ENCODE measurements at regions not wholly inside any gene's neighbourhood (a gene's known extent, or its start where the extent isn't known, plus 50 kb on each side); places are given as distances from the start of the nearest gene placed in this dataset.

- H3K36me3 ChIP-seq: no peaks in the 10 kb centered on the region
- DNase-seq: no peak
- no peaks in the 10 kb centered on the region for H3K27me3 ChIP-seq
- H3K9me3 ChIP-seq (replicated peaks): no peaks in the 10 kb centered on the region
- peaks cover 10% of the 10 kb centered on the region for H3K4me1 ChIP-seq
- no peak overlapping the region for H3K4me3 ChIP-seq
- no peak overlapping the region for H3K27ac ChIP-seq
These were observed 285.9 kb downstream of the BMP4 start for GRCh38 chr14:53670701-53671100.

DNA sequence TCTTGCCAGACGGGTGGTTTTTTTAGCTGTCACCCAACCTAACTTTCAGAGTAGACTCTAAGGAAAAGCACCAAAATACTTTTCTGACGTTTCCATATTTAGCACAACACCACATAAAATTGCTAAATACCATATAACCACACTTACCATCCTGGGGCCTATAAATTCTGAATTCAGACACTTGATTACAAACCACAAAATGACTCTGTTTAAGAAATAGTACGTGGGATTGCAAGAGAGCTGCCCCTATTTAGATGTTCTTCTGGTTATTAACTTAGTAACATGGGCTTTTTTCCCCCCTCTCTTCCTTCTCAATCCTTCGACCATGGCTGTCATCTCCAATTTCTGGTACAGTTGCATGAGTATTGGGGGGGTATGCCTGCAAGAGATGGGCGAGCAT is 287.7 kb downstream of the BMP4 start:
- peak in 1 of 2 experiments; percentile 18 for DNase-seq
- no peaks in the 10 kb centered on the region for H3K36me3 ChIP-seq
- no peaks in the 10 kb centered on the region for H3K27me3 ChIP-seq
- H3K4me1 ChIP-seq: peaks cover 15% of the 10 kb centered on the region
- H3K9me3 ChIP-seq (replicated peaks): no peaks in the 10 kb centered on the region
- H3K4me3 ChIP-seq: no peak overlapping the region
- H3K27ac ChIP-seq: no peak overlapping the region

DNA sequence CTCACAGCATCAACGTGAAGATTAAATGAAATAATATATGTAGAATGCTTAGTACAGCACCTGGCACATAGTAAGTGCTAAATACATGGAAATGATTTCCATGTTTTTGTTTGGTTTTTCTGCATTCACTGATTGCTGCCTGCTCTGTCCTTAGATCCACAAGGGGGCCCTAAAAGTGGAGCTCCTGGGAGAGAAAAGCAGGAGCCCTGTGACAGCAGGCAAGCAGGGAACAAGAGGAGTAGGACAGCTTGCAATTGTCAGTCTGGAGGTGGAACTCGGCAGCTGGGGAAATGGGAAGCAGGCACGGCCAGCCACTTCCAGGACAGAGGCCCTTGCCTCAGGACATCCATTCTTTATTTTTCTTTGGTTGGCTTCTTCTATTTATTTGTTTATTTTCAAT is 292.9 kb downstream of the BMP4 start:
- DNase-seq: peak; percentile 77 to 81
- Histone ChIP-seq H3K4me1 (peaks cover 9% of the 10 kb centered on the region), H3K36me3 (no peaks in the 10 kb centered on the region), H3K9me3 (replicated peaks) (peaks cover 6% of the 10 kb centered on the region; the same call in 1 of the 2 replicates), H3K27me3 (no peaks in the 10 kb centered on the region), H3K27ac (peak overlapping the region; percentile 7; the same call in 1 of the 2 replicates), H3K4me3 (no peak overlapping the region)

DNA sequence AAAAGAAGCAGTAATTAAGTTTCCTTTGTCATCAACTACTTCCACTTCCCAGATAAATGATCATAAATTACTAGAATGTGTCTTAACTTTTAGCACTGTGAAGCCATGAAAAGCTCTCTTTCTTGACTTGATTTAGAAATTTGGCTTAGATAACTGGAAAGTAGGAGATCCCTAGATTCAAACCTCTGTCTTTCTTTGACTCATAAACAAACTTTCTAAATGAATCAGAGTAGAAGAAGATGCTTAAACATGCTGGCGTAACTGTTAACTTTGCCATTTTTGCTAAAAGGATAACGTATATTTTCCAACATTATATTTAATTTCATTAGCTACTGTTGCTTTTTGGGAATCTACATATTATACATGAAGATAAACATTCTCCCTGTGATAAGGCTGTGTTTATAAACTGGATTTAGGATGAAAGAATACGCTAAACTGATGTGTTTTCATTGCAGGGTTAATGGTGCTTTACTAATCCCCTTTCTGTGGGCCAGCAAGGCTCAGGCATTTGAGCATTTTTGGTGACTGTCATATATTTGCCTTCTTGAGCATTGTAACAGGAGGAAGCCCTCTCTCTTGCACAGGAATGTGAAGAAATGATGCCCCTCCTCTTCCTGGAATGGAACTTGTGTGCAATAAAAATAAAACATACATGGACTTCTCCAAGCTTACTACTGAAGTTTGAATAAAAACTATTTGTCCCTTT is 301.4 kb downstream of the BMP4 start:
- Histone ChIP-seq H3K36me3 (no peaks in the 10 kb centered on the region), H3K4me3 (no peak overlapping the region), H3K27ac (no peak overlapping the region), H3K4me1 (peaks cover 4% of the 10 kb centered on the region; the same call in 1 of the 2 replicates), H3K27me3 (no peaks in the 10 kb centered on the region), H3K9me3 (replicated peaks) (no peaks in the 10 kb centered on the region)
- peak in 1 of 2 experiments; percentile 30 for DNase-seq

- H3K36me3 ChIP-seq: no peaks in the 10 kb centered on the region
- H3K4me1 ChIP-seq: peaks cover 3% of the 10 kb centered on the region
- no peak overlapping the region for H3K4me3 ChIP-seq
- no peak overlapping the region for H3K27ac ChIP-seq
- H3K9me3 ChIP-seq (replicated peaks): no peaks in the 10 kb centered on the region
- DNase-seq: no peak
- H3K27me3 ChIP-seq: no peaks in the 10 kb centered on the region
These were observed 304.6 kb downstream of the BMP4 start for GRCh38 chr14:53652068-53652467.

GRCh38 chr14:53651096-53651740 is 305.4 kb downstream of the BMP4 start:
- Histone ChIP-seq H3K27me3 (no peaks in the 10 kb centered on the region), H3K27ac (no peak overlapping the region), H3K9me3 (replicated peaks) (no peaks in the 10 kb centered on the region), H3K36me3 (no peaks in the 10 kb centered on the region), H3K4me1 (peaks cover 12% of the 10 kb centered on the region), H3K4me3 (no peak overlapping the region)
- DNase-seq: no peak

- no peaks in the 10 kb centered on the region for H3K36me3 ChIP-seq
- H3K27ac ChIP-seq: peak overlapping the region; percentile 32
- DNase-seq: peak; percentile 41 to 64
These were observed 309.7 kb downstream of the BMP4 start for GRCh38 chr14:53646925-53647324.

DNA sequence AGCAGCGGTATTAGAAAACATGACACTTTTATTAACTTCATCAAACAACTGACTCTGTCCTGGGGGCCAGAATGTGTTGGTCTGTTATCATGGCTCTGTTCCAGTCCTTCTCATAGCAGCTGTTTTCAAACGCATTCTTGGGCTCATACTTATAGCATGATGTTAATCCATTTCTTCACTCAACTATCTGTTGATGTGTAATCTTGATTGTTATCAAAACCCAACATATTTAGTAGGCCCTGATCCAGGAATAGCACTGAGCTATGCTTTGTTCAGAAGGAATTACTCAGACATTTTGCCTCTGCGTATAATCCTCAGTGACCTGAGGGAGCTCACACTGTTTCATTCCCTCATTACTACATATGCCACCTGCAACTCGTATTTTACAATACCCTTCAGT is 315.9 kb downstream of the BMP4 start:
- no peak overlapping the region for H3K4me3 ChIP-seq
- peak overlapping the region; percentile 46 for H3K27ac ChIP-seq
- no peaks in the 10 kb centered on the region for H3K27me3 ChIP-seq
- H3K4me1 ChIP-seq: peaks cover 17% of the 10 kb centered on the region
- no peaks in the 10 kb centered on the region; the same call in 1 of the 2 replicates for H3K9me3 ChIP-seq (replicated peaks)
- DNase-seq: peak; percentile 69 to 78
- H3K36me3 ChIP-seq: no peaks in the 10 kb centered on the region

More at GRCh38 chr14:53646925-53647324, 309.7 kb downstream of the BMP4 start:
- no peaks in the 10 kb centered on the region for H3K27me3 ChIP-seq
- H3K9me3 ChIP-seq (replicated peaks): no peaks in the 10 kb centered on the region; the same call in 1 of the 2 replicates
- peaks cover 17% of the 10 kb centered on the region for H3K4me1 ChIP-seq
- H3K4me3 ChIP-seq: no peak overlapping the region

- Histone ChIP-seq H3K4me1 (peaks cover 16% of the 10 kb centered on the region), H3K27me3 (no peaks in the 10 kb centered on the region), H3K4me3 (no peak overlapping the region), H3K9me3 (replicated peaks) (no peaks in the 10 kb centered on the region; the same call in 1 of the 2 replicates), H3K27ac (no peak overlapping the region), H3K36me3 (no peaks in the 10 kb centered on the region)
- no peak for DNase-seq
These were observed 317.7 kb downstream of the BMP4 start for GRCh38 chr14:53638966-53639365.

GRCh38 chr14:53634793-53635192 is 321.8 kb downstream of the BMP4 start:
- H3K27ac ChIP-seq: no peak overlapping the region
- H3K27me3 ChIP-seq: no peaks in the 10 kb centered on the region
- no peaks in the 10 kb centered on the region; the same call in 1 of the 2 replicates for H3K9me3 ChIP-seq (replicated peaks)
- H3K4me1 ChIP-seq: peaks cover 6% of the 10 kb centered on the region
- no peaks in the 10 kb centered on the region for H3K36me3 ChIP-seq
- no peak for DNase-seq
- no peak overlapping the region for H3K4me3 ChIP-seq

GRCh38 chr14:53630336-53630735 is 326.3 kb downstream of the BMP4 start:
- H3K4me1 ChIP-seq: peaks cover 6% of the 10 kb centered on the region
- H3K27ac ChIP-seq: no peak overlapping the region
- H3K27me3 ChIP-seq: no peaks in the 10 kb centered on the region
- H3K4me3 ChIP-seq: no peak overlapping the region
- no peaks in the 10 kb centered on the region; the same call in 1 of the 2 replicates for H3K9me3 ChIP-seq (replicated peaks)
- peak in 1 of 2 experiments; percentile 37 for DNase-seq
- H3K36me3 ChIP-seq: no peaks in the 10 kb centered on the region

DNA sequence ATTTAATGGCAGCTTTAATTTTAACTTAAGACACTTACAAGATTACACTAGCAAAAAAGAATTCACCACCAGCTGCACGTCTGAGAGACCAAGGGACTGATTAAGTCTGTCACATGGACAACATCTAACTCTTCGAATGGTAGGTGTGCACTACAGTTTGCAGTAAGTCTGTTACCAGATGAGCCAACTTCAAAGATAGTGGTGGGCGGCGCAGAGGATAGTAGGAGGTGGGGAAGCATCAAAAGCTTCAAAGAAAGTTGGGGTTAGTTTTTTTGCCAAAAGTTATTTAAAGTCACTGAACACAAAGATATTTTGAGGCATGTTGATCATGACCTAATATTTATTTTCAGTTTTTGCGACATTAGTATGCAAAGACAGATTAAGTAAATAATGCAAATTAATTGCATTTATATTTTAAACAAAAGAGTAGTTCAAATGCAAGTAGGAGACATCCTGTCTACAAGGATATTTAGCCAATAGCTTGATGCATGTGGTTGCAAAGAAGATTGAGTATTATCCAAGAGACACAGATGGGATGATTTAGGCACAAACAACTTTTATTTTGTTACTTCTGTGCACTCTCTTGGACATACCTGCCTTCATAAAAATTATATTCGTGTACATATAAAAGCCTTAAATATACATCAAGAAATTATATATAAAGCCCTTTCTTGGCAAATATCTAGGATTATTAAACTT is 327.7 kb downstream of the BMP4 start:
- H3K36me3 ChIP-seq: no peaks in the 10 kb centered on the region
- H3K27ac ChIP-seq: no peak overlapping the region
- no peak for DNase-seq
- H3K27me3 ChIP-seq: no peaks in the 10 kb centered on the region
- no peaks in the 10 kb centered on the region; the same call in 1 of the 2 replicates for H3K9me3 ChIP-seq (replicated peaks)
- peaks cover 6% of the 10 kb centered on the region for H3K4me1 ChIP-seq
- no peak overlapping the region for H3K4me3 ChIP-seq

GRCh38 chr14:53628261-53628660 is 328.4 kb downstream of the BMP4 start:
- Histone ChIP-seq H3K27ac (no peak overlapping the region), H3K4me1 (peaks cover 6% of the 10 kb centered on the region), H3K9me3 (replicated peaks) (no peaks in the 10 kb centered on the region; the same call in 1 of the 2 replicates), H3K27me3 (no peaks in the 10 kb centered on the region), H3K36me3 (no peaks in the 10 kb centered on the region), H3K4me3 (no peak overlapping the region)
- DNase-seq: no peak

DNA sequence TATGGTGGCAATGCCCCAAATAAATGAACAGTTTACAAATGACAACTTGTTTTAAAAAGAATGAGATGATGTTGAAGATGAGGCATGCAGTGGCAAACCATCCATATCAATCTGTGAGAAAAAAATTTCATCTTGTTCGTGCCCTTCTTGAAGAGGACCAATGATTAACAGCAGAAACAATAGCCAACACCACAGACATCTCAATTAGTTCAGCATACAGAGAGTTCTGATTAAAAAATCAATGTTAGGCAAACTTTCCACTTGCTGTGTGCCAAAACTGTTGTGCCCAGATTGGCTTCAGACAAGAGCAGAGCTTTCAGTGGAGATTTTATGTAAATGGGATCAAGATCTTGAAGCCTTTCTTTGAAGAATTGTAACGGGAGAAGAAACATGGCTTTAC is 329.9 kb downstream of the BMP4 start:
- peaks cover 19% of the 10 kb centered on the region for H3K4me1 ChIP-seq
- no peak overlapping the region for H3K27ac ChIP-seq
- no peaks in the 10 kb centered on the region for H3K36me3 ChIP-seq
- no peaks in the 10 kb centered on the region for H3K27me3 ChIP-seq
- H3K9me3 ChIP-seq (replicated peaks): no peaks in the 10 kb centered on the region; the same call in 1 of the 2 replicates
- DNase-seq: no peak
- H3K4me3 ChIP-seq: no peak overlapping the region

DNA sequence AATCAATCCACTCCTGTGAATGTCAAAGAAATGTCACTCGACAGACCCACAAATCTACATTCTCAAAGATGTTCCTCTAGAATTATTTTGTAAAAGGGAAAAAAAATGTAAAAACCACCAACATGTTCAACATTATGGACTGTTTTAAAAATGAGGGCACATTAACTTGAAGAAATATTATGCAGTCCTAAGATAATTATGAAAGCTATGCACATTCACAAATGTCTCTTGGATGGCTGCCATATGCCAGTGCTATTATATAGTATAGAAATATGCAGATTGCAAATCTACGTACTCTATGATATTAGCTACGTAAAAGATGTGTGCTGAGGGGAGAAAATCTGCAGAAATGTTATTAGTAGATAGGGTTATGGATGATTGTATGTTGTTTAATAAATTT is 334.2 kb downstream of the BMP4 start:
- H3K27me3 ChIP-seq: no peaks in the 10 kb centered on the region
- H3K27ac ChIP-seq: peak overlapping the region; percentile 55
- no peaks in the 10 kb centered on the region for H3K36me3 ChIP-seq
- H3K9me3 ChIP-seq (replicated peaks): no peaks in the 10 kb centered on the region
- no peak for DNase-seq
- peaks cover 36% of the 10 kb centered on the region for H3K4me1 ChIP-seq
- H3K4me3 ChIP-seq: no peak overlapping the region
